ENCODE measurements at regions not wholly inside any gene's neighbourhood (a gene's known extent, or its start where the extent isn't known, plus 50 kb on each side); places are given as distances from the start of the nearest gene placed in this dataset.

DNA sequence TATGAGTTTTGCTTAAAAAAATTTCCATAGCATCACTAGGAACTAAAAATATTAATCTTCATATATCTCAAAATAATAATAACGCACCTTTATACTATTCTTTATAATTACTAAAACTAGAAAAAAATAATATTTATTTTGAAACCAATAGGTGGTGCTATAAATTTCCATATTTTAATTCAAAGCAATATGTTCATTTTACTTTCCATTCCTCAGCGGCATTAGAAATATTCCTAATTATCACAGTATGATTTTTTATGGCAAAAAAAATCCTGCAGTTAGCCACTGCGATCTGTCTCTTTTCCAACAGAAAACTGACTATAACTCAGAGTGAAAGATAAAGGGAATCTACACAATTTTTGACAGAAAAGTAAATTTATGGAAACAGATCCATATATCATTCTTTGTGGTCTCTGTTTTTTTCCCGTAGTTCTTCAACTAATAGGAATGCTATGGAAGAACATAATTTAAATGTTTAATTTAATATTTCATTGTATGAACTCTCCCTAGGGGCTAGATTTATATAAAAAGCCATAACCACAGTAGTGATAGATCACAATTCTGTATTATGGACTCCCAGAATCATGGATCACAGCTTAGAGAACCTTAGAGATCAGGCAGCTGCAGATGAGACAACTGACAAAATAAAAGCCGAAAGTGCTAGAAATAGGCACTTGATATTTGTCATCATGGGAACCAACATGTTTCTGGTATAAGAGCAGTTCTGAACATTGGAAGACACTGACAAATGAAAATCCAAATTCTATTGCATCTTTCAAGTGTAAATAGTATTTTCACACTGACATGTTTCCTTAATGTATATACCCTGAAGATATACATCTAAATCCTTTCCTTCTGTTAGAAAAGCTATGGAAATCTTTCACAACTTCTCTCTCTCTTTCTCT, 167.7 kb upstream of the MPDZ start:
- Histone ChIP-seq H3K27me3 (ENCODE audit: control insufficient read depth in 1 of 2, insufficient read depth in 2 of 2, low read length in 2 of 2) (0 out of 5 replicates have a peak, but pooled peaks cover 0 to 4% of the 10 kb centered on the region in 2 experiments), H3K9ac (ENCODE audit: insufficient read depth, low read depth, low read length) (no peak overlapping the region), H4K20me1 (ENCODE audit: insufficient read depth, low read length) (no peaks in the 10 kb centered on the region), H3K4me2 (ENCODE audit: low read depth, low read length) (no peak overlapping the region), H3K4me1 (ENCODE audit: insufficient read depth, low read length) (no peaks in the 10 kb centered on the region), H3K4me3 (replicated peaks in 1 of 3; ENCODE audit: insufficient read depth in 1 of 3, low read depth in 2 of 3, low read length in 3 of 3) (no peak overlapping the region), H3K36me3 (replicated peaks in 1 of 2; ENCODE audit: control insufficient read depth in 1 of 2, insufficient read depth in 2 of 2, low read length in 2 of 2) (no peaks in the 10 kb centered on the region), H3K9me3 (ENCODE audit: low read length) (no peaks in the 10 kb centered on the region), H3K79me2 (ENCODE audit: insufficient read depth, low read length) (no peaks in the 10 kb centered on the region), H2AFZ (ENCODE audit: low read length) (no peak overlapping the region), H3K27ac (ENCODE audit: extremely low read length, insufficient read depth, low read length) (no peak overlapping the region)
- CTCF ChIA-PET (ENCODE audit: low intra/inter-chr PET ratio, low total read pairs) = interaction anchor here (1.3 kb wide), 1 partner anchor 906 kb away, joined by 3 read pairs; no protein-coding TSS in a partner anchor
- intact Hi-C loops (cut with micrococcal nuclease; ENCODE audit: unreplicated experiment) = no loop called here
- POLR2A ChIA-PET = no interaction called here
- in situ Hi-C loops (cut with HindIII; ENCODE audit: extremely low pct_ligation_motif_present, low pct_unique_long_range_greater_than_20kb) = no loop called here
- no TSS peak for BruUV-seq (replicated peaks)
- DNase-seq (ENCODE audit: low spot score) (no peak), FAIRE-seq (no peak), ATAC-seq (no peak)
- 16% methylated on average over 5 of the region's 5 CpGs for WGBS (ENCODE audit: low lambda C conversion rate)
- TF ChIP-seq, protein P1, sequence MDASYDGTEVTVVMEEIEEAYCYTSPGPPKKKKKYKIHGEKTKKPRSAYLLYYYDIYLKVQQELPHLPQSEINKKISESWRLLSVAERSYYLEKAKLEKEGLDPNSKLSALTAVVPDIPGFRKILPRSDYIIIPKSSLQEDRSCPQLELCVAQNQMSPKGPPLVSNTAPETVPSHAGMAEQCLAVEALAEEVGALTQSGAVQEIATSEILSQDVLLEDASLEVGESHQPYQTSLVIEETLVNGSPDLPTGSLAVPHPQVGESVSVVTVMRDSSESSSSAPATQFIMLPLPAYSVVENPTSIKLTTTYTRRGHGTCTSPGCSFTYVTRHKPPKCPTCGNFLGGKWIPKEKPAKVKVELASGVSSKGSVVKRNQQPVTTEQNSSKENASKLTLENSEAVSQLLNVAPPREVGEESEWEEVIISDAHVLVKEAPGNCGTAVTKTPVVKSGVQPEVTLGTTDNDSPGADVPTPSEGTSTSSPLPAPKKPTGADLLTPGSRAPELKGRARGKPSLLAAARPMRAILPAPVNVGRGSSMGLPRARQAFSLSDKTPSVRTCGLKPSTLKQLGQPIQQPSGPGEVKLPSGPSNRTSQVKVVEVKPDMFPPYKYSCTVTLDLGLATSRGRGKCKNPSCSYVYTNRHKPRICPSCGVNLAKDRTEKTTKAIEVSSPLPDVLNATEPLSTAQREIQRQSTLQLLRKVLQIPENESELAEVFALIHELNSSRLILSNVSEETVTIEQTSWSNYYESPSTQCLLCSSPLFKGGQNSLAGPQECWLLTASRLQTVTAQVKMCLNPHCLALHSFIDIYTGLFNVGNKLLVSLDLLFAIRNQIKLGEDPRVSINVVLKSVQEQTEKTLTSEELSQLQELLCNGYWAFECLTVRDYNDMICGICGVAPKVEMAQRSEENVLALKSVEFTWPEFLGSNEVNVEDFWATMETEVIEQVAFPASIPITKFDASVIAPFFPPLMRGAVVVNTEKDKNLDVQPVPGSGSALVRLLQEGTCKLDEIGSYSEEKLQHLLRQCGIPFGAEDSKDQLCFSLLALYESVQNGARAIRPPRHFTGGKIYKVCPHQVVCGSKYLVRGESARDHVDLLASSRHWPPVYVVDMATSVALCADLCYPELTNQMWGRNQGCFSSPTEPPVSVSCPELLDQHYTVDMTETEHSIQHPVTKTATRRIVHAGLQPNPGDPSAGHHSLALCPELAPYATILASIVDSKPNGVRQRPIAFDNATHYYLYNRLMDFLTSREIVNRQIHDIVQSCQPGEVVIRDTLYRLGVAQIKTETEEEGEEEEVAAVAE (CRISPR knock-in tag; IDR thresholded peaks at IDR 0.05; ENCODE audit: borderline replicate concordance) = no peak
- TF ChIP-seq BRCA1 (CRISPR knock-in tag; IDR thresholded peaks at IDR 0.05) (no peak), SALL1 (CRISPR knock-in tag; IDR thresholded peaks at IDR 0.05) (no peak), TARDBP (CRISPR knock-in tag; IDR thresholded peaks at IDR 0.05) (no peak), DR1 (CRISPR knock-in tag; IDR thresholded peaks at IDR 0.05) (no peak), ZNF773 (CRISPR knock-in tag; IDR thresholded peaks at IDR 0.05; ENCODE audit: borderline replicate concordance) (no peak), CENPX (CRISPR knock-in tag; IDR thresholded peaks at IDR 0.05) (no peak), ZNF501 (CRISPR knock-in tag; IDR thresholded peaks at IDR 0.05) (no peak)
- TF ChIP-seq, protein P2, sequence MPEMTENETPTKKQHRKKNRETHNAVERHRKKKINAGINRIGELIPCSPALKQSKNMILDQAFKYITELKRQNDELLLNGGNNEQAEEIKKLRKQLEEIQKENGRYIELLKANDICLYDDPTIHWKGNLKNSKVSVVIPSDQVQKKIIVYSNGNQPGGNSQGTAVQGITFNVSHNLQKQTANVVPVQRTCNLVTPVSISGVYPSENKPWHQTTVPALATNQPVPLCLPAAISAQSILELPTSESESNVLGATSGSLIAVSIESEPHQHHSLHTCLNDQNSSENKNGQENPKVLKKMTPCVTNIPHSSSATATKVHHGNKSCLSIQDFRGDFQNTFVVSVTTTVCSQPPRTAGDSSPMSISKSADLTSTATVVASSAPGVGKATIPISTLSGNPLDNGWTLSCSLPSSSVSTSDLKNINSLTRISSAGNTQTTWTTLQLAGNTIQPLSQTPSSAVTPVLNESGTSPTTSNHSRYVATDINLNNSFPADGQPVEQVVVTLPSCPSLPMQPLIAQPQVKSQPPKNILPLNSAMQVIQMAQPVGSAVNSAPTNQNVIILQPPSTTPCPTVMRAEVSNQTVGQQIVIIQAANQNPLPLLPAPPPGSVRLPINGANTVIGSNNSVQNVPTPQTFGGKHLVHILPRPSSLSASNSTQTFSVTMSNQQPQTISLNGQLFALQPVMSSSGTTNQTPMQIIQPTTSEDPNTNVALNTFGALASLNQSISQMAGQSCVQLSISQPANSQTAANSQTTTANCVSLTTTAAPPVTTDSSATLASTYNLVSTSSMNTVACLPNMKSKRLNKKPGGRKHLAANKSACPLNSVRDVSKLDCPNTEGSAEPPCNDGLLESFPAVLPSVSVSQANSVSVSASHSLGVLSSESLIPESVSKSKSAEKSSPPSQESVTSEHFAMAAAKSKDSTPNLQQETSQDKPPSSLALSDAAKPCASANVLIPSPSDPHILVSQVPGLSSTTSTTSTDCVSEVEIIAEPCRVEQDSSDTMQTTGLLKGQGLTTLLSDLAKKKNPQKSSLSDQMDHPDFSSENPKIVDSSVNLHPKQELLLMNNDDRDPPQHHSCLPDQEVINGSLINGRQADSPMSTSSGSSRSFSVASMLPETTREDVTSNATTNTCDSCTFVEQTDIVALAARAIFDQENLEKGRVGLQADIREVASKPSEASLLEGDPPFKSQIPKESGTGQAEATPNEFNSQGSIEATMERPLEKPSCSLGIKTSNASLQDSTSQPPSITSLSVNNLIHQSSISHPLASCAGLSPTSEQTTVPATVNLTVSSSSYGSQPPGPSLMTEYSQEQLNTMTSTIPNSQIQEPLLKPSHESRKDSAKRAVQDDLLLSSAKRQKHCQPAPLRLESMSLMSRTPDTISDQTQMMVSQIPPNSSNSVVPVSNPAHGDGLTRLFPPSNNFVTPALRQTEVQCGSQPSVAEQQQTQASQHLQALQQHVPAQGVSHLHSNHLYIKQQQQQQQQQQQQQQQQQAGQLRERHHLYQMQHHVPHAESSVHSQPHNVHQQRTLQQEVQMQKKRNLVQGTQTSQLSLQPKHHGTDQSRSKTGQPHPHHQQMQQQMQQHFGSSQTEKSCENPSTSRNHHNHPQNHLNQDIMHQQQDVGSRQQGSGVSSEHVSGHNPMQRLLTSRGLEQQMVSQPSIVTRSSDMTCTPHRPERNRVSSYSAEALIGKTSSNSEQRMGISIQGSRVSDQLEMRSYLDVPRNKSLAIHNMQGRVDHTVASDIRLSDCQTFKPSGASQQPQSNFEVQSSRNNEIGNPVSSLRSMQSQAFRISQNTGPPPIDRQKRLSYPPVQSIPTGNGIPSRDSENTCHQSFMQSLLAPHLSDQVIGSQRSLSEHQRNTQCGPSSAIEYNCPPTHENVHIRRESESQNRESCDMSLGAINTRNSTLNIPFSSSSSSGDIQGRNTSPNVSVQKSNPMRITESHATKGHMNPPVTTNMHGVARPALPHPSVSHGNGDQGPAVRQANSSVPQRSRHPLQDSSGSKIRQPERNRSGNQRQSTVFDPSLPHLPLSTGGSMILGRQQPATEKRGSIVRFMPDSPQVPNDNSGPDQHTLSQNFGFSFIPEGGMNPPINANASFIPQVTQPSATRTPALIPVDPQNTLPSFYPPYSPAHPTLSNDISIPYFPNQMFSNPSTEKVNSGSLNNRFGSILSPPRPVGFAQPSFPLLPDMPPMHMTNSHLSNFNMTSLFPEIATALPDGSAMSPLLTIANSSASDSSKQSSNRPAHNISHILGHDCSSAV (CRISPR knock-in tag; IDR thresholded peaks at IDR 0.05; ENCODE audit: borderline replicate concordance) = no peak
